GM21447 (cell line): ENCODE measurements at regions not wholly inside any gene's neighbourhood (a gene's known extent, or its start where the extent isn't known, plus 50 kb on each side); places are given as distances from the start of the nearest gene placed in this dataset.
"Not testable (repeated sequence)": the region's sequence is repeated elsewhere in the genome, so short reads cannot be mapped to it uniquely, and the experiment has no call there.

Experiments used
- ATAC-seq: cut with Tn5 transposase; IDR thresholded peaks from one replicate; pipeline ENCODE4 v1.9.1; 2021; ENCODE audit not compliant: unreplicated experiment

- no peak for ATAC-seq
Observed at GRCh38 chr7:4319280-4319679, 362.8 kb upstream of the FOXK1 start.

- no peak for ATAC-seq
Observed at GRCh38 chr7:4325732-4326131, 356.4 kb upstream of the FOXK1 start.

DNA sequence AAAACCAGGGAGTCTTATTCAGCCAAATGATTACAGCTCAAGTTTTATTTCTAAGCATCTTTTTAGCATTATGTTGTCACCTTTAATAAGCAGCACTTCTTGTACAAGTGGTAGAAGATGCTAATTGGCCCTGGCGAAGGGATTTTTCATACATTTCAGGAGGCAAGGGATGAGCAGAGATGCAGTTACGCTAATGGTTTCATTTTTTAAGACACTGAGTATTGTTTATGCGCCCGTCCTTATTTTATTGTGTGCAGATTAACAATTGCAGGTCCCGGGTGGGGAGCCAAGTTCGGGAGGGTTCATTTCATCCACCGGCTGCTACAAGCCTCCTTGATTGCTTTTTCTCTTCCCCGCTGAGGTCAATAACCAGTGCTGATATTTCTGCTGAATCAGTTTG, 350.4 kb upstream of the FOXK1 start:
- ATAC-seq, result no peak

GRCh38 chr7:4338556-4338955, 343.5 kb upstream of the FOXK1 start:
- no peak for ATAC-seq

DNA sequence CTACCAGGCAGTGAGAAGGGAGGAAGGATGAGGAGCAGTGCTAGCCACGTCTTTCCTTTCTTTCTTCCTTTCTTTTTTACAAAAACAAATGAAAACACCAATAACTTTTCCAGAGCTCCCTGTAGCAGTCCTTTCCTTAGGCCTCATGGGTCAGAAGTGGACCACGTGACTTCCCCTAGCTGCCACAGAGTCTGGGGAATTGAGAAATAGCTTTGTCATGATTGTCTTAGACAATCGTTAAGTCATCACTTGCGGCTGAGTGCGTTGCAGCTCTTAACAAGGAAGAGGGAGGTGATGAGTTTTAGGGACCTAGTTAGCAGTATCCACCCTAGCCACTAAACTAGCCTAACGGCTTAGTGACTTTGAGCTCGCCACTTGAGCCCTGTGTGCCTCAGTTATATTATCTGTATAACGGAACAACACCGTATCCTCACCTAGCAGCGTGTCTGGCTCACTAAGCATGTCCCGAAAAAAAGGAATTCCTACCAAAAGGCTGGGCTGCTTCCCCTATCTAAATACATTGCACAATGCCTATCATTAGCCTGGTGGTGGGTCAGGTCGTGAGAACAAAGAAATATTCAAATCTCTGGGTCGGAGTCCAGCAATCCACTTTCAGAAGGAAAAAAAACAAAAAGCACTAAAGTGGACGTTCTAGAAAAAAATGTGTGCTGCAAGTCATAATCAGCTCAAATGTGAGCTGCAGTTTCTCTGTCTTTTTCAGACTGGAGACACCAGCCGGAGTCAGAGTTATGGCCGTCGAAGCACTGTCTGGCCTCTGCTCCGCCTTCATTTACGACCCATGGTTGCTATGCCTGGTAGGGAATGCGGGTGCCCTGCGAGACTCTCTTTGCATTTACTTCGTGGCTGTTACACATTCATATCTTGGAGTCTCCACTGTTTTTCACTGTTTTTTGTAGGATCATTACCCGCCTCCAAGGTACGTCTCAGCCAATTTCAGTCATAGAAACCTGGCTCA, 338.5 kb upstream of the FOXK1 start:
- no peak for ATAC-seq

GRCh38 chr7:4345004-4345403, 337.1 kb upstream of the FOXK1 start:
- ATAC-seq, result no peak

- ATAC-seq, result no peak
Observed at GRCh38 chr7:4352069-4352468, 330.0 kb upstream of the FOXK1 start.

- no peak for ATAC-seq
Observed at GRCh38 chr7:4361774-4362173, 320.3 kb upstream of the FOXK1 start.

DNA sequence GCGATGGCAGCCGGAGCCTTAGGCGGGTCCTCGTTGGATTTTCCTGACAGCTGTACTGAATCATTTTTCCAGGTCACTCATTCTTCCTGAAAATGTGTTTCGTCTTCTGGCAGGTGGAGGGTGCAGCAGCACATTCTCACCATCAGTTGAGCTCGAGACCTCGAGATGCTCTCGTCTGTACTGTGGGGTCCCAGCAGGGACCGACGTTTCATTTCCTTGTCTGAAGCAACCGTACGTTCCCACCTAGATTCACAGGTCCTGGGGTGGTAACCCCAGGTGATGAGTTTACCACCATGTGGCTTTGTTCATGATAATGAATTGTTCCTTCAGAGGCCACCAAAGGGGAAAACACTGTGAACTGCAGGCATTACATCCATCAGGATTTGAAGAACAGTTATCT, 298.5 kb upstream of the FOXK1 start:
- ATAC-seq, result no peak

DNA sequence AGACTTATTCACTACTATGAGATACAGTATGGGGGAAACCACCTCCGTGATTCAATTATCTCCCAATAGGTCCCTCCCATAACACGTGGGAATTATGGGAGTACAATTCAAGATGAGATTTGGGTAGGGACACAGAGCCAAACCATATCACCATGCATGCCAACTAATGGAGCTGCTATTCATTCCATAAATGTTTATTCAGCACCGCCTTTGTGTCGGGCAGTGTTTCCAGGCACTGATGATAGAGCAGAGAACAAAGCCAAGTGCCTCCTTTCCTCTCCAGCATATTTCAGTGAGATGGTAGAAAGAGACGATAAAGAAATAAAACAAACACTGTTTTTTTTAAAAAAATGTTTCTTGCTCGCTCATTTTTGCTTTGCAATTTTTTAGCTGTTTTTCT, 295.9 kb upstream of the FOXK1 start:
- no peak for ATAC-seq

GRCh38 chr7:4391103-4391502, 291.0 kb upstream of the FOXK1 start:
- not testable (repeated sequence) for ATAC-seq

- no peak for ATAC-seq
Observed at GRCh38 chr7:4394736-4395135, 287.4 kb upstream of the FOXK1 start.

GRCh38 chr7:4399121-4399520, 283.0 kb upstream of the FOXK1 start:
- ATAC-seq, result no peak

- no peak for ATAC-seq
Observed at GRCh38 chr7:4399596-4399995, 282.5 kb upstream of the FOXK1 start.

- ATAC-seq, result no peak
Observed at GRCh38 chr7:4406288-4407058, 275.6 kb upstream of the FOXK1 start.

GRCh38 chr7:4409946-4410345, 272.1 kb upstream of the FOXK1 start:
- no peak for ATAC-seq

DNA sequence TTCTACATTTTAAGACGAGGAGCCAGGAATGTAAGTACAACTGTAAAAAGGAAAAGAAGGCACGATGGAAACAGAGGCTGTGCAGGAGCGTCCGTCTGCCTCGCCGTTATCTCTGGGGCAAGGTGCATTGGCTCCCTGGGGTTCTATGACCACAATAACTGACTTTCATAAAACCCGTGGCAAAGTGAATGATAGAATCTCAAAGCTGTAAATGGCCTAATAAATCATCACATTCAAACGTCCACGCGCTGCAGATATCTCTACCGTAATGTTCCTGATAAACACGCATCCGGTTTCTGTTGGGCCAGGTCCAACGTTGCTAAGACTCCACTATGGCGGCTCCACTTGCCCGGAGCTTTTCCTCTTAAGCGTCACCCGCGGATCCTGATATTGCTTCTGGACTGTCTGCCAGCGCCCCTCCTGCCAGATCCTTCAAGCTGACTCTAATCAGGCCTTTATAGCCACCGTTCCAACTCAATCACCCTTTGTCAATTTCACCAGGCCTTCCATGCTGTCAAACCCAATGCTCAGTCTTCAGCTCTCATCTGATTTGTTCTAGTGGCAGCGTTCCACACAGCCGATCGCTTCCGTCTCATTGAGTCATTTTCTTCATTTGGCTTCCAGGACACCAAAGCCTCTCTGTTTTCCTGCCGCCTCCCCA, 265.6 kb upstream of the FOXK1 start:
- no peak for ATAC-seq

GRCh38 chr7:4428526-4428925, 253.6 kb upstream of the FOXK1 start:
- ATAC-seq, result no peak

- no peak for ATAC-seq
Observed at GRCh38 chr7:4430227-4430626, 251.9 kb upstream of the FOXK1 start.

DNA sequence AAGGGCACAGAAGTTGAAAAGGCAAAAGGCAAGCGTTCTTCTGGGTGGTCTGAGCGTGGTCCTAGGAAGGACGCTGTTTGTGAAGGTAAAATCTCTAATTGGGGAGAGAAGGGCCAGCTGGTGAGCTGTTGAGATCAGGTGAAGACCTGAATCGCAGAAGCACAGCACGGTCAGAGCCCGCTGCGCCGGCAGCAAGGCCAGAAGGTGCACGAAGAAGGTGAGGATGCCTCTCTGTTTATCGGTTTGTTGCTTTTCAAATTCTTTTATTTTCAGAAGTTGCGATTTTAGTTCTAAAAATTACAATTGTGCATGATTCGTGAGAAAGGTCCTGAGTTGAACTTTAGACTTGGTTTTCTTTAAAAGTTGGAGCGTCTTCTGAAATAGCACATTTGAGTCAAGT, 247.8 kb upstream of the FOXK1 start:
- no peak for ATAC-seq

GRCh38 chr7:4436361-4436895, 245.7 kb upstream of the FOXK1 start:
- ATAC-seq, result no peak
